Mesothelial cell of epicardium (in vitro differentiated cells): ENCODE measurements at regions not wholly inside any gene's neighbourhood (a gene's known extent, or its start where the extent isn't known, plus 50 kb on each side); places are given as distances from the start of the nearest gene placed in this dataset.
A peak's percentile ranks its signal among the peaks of the same experiment; 100 is the strongest.

Experiments used
- DNase-seq, 2 experiments: peaks; one replicate each; pipeline ENCODE4 v3.0.0; 2021; ENCODE audit warnings: low spot score in 2 of 2; ENCODE audit not compliant: unreplicated experiment in 2 of 2
- H3K27ac Mint-ChIP-seq: 2 replicates; pipeline ENCODE4 v1.8.0; 2021; ENCODE audit warnings: mixed read lengths
- H3K27me3 Mint-ChIP-seq: 2 replicates; pipeline ENCODE4 v1.8.0; 2021; ENCODE audit warnings: low read depth, mixed read lengths
- H3K36me3 Mint-ChIP-seq: 2 replicates; pipeline ENCODE4 v1.8.0; 2021; ENCODE audit warnings: mixed read lengths
- H3K4me1 Mint-ChIP-seq: 2 replicates; pipeline ENCODE4 v1.8.0; 2021; ENCODE audit warnings: mixed read lengths
- H3K4me3 Mint-ChIP-seq: 2 replicates; pipeline ENCODE4 v1.8.0; 2021; ENCODE audit warnings: mild to moderate bottlenecking, moderate library complexity, mixed read lengths
- H3K9me3 Mint-ChIP-seq: 2 replicates; pipeline ENCODE4 v1.8.0; 2021; ENCODE audit warnings: mixed read lengths
- TF ChIP-seq, protein P1 (sequence below): fragments of 200-600 bp; sonication (generic); IDR thresholded peaks from one replicate; pipeline ENCODE4 v1.5.0; 2021; ENCODE audit warnings: antibody characterized with exemption; ENCODE audit not compliant: unreplicated experiment

DNA sequence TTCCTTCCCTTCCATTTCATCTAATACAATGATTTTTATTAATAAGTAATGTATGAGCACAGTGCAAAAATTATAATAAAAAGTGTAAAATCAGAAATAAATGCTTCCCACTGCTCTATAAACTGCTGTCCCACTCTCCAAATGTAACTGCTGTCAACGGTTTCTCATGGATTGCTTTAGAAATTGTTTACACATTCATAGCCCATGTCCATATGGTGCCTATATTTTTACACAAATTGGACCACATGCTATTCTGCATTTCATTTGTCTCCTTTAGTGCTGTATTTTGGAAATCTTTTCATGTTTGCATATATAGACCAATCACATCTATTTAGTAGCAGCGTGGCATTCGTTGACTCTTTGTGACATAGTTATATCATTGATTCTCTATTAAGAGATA lies 164.7 kb upstream of the SLCO3A1 start:
- DNase-seq: no peak
- Mint-ChIP-seq H3K27me3 (peaks cover 27% of the 10 kb centered on the region), H3K36me3 (no peaks in the 10 kb centered on the region), H3K9me3 (peaks cover 4% of the 10 kb centered on the region), H3K4me1 (peaks cover 1% of the 10 kb centered on the region), H3K4me3 (no peak overlapping the region), H3K27ac (no peak overlapping the region)
- TF ChIP-seq, protein P1, sequence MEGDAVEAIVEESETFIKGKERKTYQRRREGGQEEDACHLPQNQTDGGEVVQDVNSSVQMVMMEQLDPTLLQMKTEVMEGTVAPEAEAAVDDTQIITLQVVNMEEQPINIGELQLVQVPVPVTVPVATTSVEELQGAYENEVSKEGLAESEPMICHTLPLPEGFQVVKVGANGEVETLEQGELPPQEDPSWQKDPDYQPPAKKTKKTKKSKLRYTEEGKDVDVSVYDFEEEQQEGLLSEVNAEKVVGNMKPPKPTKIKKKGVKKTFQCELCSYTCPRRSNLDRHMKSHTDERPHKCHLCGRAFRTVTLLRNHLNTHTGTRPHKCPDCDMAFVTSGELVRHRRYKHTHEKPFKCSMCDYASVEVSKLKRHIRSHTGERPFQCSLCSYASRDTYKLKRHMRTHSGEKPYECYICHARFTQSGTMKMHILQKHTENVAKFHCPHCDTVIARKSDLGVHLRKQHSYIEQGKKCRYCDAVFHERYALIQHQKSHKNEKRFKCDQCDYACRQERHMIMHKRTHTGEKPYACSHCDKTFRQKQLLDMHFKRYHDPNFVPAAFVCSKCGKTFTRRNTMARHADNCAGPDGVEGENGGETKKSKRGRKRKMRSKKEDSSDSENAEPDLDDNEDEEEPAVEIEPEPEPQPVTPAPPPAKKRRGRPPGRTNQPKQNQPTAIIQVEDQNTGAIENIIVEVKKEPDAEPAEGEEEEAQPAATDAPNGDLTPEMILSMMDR: no peak

DNA sequence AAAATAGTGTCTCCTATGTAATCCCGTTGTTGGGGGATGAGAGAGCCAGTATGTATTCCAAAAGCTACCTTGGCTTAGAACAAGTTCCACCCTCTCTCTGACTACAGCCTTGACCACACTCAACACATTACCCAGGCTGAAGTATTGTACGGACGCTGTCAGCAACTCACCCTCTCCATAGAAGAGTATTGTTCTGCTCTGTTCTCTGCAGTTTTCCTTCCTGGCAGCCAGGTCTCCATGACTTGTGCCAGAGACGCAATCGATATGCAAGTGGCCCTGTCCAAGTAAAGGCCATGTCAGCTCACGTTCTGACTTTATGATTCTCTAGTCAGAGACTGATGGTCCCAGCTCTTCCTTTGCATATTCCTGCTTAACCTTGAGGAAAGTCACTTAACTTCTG lies 164.1 kb upstream of the SLCO3A1 start:
- H3K4me1 Mint-ChIP-seq: peaks cover 7% of the 10 kb centered on the region
- TF ChIP-seq, protein P1: no peak
- no peak for DNase-seq
- no peaks in the 10 kb centered on the region for H3K36me3 Mint-ChIP-seq
- H3K9me3 Mint-ChIP-seq: peaks cover 4% of the 10 kb centered on the region
- no peak overlapping the region for H3K27ac Mint-ChIP-seq
- H3K27me3 Mint-ChIP-seq: peaks cover 21% of the 10 kb centered on the region
- no peak overlapping the region for H3K4me3 Mint-ChIP-seq

DNA sequence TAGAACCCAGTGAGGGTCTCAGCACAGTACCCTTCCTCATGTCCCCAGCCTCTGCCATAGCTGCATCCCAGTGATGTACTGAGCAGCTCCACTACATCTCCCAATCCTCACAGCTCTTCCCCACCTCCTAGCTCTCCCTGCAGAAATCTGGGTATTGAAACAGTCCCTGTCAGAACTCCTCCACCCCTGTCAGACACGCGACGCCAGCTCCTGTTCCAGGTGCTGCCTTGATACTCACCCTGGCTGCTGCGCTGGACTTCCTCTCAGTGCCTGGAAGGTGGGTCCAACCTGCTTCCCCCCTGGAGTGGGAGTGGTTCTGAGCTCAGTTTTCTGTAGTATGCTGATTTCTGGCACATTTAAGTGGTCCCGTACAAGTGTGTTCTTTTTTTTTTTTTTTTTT lies 160.9 kb upstream of the SLCO3A1 start:
- peaks cover 4% of the 10 kb centered on the region for H3K9me3 Mint-ChIP-seq
- H3K27me3 Mint-ChIP-seq: peaks cover 10% of the 10 kb centered on the region
- no peak overlapping the region for H3K27ac Mint-ChIP-seq
- TF ChIP-seq, protein P1: no peak
- H3K4me3 Mint-ChIP-seq: no peak overlapping the region
- no peak for DNase-seq
- no peaks in the 10 kb centered on the region for H3K36me3 Mint-ChIP-seq
- H3K4me1 Mint-ChIP-seq: peaks cover 10% of the 10 kb centered on the region

DNA sequence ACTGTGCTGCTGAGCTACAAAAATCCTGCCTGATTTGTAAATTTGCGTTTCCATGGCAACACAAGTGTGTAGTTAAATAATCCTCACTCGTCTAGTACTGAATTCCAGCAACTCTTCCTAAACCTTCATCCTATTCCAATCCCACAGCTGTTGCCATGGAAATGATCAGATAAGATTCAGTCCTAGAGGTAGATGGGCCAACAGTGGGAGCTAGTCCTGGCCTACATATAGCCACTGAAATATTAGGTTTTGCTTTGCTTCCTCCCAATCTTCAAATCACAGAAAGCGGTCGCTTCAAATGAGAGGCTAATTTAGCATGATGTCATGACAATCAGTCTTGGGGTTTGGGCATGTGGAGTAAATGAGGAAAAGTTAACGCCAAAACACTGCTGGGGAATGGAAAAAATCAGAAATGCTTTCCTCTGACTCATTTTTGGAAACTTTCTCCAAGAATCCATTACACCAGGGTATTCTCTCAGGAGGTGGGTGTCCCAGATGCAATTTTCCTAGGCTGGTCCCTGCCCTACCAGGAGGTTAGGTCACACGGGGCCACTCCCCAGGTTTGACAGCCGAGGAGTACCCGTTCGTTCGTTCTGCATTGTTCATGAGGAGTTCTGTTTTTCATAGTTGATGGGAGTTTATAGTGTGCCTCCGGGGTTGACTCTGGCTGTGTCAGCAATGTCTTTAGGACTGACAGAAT lies 159.2 kb upstream of the SLCO3A1 start:
- H3K4me1 Mint-ChIP-seq: peaks cover 10% of the 10 kb centered on the region
- H3K36me3 Mint-ChIP-seq: no peaks in the 10 kb centered on the region
- H3K9me3 Mint-ChIP-seq: no peaks in the 10 kb centered on the region
- no peak overlapping the region for H3K4me3 Mint-ChIP-seq
- DNase-seq: no peak
- H3K27me3 Mint-ChIP-seq: peaks cover 6% of the 10 kb centered on the region
- TF ChIP-seq, protein P1: no peak
- peak overlapping the region; percentile 60 for H3K27ac Mint-ChIP-seq

DNA sequence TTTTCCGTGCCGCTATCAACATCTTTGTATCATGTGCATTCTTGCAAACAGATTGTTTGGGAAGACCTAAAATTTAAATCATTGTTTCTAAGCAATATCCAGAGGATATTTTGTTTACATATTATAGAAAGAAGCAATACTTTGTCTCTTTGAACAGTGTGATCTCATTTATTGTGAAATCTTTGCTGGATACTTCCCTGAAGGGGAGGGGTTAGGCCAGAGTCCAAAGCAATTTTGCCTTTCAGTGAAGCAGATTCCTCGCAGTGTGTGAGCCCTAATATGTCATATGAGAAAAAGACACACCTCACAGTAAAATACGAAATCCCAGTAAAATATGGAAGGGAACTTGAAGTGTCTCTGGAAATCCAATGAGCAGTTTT lies 158.7 kb upstream of the SLCO3A1 start:
- no peak overlapping the region for H3K4me3 Mint-ChIP-seq
- DNase-seq: no peak
- peaks cover 10% of the 10 kb centered on the region for H3K4me1 Mint-ChIP-seq
- TF ChIP-seq, protein P1: no peak
- H3K36me3 Mint-ChIP-seq: no peaks in the 10 kb centered on the region
- H3K9me3 Mint-ChIP-seq: no peaks in the 10 kb centered on the region
- H3K27ac Mint-ChIP-seq: peak overlapping the region; percentile 60
- peaks cover 7% of the 10 kb centered on the region for H3K27me3 Mint-ChIP-seq
